NOMO-1 treated with DMSO at 0.1 percent for 48 hours (cell line): ENCODE measurements at regions not wholly inside any gene's neighbourhood (a gene's known extent, or its start where the extent isn't known, plus 50 kb on each side); places are given as distances from the start of the nearest gene placed in this dataset.

Experiments used
- DNase-seq: peaks from one replicate; lab custom pipeline; 2025; ENCODE audit not compliant: unreplicated experiment; lab: John Stamatoyannopoulos, UW

DNA sequence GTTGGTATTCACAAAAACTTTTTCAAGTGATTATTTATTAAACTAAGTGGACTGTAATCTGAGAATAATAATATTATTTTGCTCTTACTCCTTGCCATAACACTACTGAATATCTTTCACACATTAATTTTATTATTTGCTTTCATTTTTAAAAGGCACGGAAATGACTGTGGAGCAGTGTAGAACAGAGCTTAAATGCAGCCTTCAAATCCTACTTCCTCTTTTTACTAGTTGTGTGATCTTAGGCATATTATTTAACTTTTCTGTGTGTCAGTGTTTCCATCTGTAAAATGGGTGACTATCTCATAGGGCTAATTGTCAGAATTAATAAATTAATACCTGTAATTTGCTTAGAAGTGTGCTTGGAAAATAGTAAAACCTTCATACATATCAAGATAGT, 55.5 kb upstream of the SLC8A1 start:
- DNase-seq: peak; percentile 41

DNA sequence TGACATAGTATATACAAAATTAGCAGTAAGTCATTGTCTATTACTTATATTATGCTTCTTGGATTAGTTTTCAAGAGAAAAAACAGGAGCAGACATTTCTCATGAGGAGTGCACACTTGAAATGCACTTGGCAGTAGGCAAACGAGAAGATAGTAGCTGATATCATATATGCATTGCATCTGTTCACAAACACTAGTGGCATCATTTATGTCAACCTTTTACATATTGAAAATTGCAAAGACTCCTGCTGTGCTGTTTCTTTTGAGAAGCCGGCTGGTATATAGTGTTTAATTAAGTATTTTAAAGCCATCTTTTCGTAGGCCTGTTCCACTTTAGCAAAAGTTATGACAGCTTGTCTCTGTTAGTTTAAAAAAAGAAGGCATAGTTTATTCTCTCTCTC, 58.4 kb upstream of the SLC8A1 start:
- DNase-seq: no peak

DNA sequence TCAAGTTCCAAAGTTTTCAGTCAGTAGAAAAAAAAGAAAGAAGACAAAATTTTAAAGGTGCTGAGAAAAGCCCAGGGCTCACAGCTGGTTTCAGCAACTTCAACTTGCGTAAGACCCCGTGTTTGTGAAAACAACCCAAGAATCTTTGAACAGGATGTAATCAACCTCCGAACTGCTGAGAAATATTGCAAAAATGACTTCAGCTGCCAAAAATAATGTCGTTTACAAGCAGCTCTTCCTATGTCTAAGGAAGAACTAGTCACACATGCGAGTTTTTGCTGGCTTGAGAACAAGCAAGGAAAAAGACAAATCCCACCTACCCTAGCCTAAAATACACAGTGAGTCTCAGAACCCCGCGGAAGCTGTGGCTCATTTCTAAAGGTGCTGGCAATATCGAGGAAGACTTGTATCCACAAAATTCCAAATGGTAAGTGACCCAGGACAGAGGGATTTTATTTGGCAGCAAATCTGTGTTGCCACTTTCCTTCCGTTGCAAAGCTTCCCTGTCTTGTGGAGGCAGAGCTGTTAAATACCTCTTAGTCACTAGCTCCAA, 59.8 kb upstream of the SLC8A1 start:
- peak; percentile 76 for DNase-seq

DNA sequence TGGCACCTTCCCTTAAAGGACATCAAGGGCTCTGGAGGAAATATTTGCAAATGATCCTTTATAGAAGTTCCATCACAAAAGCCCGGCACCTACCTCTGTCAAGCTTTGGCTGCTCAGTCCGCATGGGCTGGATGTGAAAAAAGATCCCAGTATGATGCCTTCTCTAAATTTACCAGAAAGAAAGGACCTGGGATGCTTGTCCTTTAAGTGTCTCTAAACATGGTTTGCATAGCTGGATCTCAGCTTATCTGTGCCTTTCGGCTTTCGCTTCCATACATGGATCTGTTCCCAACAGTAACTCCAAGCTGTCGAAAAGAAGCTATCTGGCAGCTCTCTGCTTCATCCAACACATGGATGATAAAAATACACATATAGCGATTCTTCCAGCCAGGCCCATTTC, 60.4 kb upstream of the SLC8A1 start:
- DNase-seq: no peak

DNA sequence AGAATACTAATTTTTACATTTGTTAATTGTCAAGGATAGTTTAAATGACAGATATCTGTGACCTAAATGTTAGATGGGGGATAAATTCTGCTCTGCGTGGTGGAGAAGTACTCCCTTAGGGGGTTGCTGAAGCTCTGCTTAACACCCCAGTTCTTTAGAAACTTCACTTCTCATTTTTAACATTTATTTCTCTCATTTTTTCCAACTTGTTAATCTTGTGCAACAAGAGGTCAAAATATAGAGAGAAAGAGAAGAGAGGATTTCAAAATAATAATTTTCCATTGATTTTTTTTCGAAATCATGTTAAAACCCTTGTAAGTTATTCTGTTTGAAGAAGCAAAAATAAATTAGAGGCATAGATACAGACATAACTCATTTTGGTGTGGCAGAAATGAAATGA, 61.3 kb upstream of the SLC8A1 start:
- DNase-seq: peak; percentile 78

DNA sequence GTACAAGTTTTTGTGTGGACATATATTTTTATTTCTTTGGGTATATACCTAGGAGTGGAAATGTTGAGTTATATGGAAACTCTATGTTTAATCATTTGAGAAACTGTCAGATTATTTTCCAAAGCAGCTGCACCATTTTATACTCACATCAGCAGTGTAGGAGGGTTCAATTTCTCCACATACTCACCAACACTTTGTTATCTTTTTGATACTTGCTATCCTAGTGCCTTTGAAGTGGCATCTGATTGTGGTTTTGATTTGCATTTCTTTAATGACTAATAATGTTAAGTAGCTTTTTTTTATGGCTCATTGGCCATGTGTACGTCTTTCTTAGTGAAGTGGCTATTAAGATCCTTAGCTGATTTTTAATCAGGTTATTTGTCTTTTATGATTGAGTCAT, 64.7 kb upstream of the SLC8A1 start:
- no peak for DNase-seq

DNA sequence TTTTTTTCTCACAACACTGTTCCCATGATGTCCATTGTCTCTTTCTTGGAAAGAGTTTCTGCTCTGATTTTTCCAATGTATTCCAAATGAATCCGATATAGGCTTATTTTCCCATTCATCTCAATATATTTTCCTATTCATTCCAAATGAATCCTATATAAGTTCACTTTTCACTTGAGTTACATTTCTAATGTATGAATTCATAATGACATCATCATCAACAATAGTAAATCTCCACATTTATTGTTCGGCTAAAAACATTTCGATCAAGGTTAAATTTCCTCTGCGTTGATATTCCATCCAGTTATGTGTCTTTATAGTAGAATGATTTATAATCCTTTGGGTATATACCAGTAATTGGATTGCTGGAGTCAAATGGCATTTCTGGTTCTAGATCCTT, 76.7 kb upstream of the SLC8A1 start:
- no peak for DNase-seq

DNA sequence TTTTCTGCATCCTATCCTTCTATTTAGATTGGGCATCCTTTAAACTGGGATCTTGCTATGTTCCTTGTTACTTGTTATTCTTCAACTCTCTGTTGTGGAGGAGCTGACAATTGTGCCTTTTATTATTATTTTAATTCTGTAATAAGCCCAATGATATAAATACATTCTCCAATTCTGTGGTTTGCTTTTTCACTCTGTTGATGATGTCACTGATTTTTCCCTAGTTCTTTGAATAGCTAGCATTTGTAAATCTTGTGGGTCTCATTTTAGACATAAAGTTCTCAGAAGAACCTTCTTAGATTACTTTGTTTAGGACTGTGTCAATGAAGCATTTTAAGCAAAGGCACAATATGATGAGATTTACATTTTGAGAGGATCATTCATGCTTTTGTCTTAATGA, 79.5 kb upstream of the SLC8A1 start:
- no peak for DNase-seq

DNA sequence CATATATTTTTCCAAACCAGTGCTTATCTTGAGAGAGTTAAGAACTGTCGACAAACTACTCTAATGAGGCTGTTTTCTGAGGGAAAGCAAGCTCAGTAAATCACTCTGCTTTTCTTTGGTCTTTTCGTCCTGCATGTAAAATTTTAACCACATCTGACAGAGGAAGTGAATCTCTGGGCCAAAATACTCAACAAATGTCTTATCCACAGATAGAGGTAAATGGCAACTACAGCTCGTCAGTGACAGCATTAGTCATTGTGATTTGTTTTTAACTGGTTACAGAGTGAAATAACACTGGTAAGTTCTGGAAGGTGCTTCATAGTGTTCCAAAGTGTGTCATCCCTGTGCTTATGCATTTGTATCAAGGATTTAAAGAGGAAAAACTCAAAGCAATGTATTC, 82.6 kb upstream of the SLC8A1 start:
- DNase-seq: peak; percentile 70

DNA sequence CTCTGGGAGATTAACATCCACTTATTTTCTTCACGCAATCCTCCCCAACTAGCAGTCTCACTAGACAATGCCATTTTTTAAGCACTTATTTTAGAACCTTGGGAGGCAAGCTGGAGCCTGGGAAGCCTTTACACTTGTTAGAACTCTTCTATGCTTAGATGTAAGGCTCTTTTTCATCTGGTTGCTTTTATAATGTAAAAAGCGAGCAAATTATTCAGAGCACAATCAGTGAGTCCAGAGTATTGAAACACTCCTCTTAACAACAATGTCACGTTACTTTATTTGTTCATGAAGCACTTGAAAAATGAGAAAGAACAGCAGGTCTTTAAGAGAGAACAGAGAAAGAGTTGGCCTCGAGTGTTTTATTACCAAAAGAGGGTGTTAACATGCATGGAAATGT, 84.1 kb upstream of the SLC8A1 start:
- DNase-seq: no peak

DNA sequence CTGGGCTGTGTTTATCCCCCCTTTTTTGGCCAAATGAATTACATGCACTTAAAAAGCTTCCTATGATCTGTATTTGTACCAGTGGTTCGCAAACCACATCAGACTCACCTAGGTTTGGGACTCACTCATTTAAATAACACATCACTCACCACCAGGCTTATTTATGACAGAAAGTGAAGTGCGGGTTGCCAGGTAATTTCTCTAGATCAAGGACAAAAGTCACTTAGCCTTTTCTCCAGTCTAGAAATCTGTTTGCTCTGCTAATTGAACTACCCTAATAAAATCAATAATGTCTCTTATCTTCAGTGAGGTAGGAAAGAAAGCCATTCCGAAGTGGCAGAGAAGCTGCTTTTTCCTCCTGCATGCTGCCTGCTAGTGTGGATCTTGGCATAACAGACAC, 88.1 kb upstream of the SLC8A1 start:
- no peak for DNase-seq

DNA sequence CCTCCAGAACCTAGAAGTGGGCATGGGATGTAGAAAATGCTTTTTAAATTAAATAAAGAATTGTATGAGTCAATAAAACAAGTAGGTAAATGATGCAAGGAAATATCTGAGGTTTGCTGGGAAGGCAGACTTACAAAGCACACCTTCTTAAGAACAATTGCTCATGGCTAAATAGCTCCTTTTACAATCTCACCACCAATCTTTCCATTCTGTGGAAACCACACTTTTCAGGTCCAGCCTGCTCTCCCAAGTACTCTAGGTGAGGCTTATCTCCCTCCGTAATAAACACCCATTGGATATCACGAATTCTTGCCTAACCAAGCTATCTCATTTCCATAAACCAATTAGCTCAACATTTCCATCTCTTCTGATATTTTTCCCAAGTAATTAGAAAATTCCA, 91.5 kb upstream of the SLC8A1 start:
- DNase-seq: no peak

DNA sequence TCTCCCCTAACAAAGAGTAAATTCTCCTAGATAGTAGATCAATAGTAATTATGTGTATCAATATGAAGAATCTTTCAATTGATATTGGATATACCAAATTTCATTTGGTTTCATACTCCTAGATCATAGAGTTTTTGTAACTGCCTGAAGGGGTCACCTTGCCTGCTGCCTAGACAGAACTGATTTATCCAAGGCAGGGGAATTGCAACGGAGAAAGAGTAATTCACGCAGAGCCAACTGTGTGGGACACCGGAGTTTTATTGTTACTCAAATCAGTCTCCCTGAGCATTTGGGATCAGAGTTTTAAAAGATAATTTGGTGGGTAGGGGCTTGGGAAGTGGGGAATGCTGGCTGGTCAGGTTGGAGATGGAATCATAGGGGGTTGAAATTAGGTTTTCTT, 92.2 kb upstream of the SLC8A1 start:
- DNase-seq: no peak

DNA sequence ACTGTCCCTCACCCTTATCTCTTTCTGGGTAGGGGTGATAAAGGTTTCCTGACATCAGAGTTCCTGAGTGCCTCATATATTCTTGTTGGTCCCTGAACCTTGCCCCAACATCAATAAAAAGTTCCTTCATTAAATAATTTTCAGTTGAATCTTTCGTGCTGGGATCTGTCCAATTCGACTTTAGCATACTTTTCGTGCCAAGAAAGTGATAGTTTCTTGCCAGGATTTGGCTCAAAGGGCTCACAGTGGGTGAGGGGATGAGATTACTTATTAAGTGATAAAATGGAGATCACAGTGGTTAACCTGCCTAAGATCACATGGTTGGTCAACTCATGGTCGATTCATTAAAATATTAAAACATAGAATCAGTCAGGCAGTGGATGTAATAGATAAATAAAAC, 93.8 kb upstream of the SLC8A1 start:
- no peak for DNase-seq

DNA sequence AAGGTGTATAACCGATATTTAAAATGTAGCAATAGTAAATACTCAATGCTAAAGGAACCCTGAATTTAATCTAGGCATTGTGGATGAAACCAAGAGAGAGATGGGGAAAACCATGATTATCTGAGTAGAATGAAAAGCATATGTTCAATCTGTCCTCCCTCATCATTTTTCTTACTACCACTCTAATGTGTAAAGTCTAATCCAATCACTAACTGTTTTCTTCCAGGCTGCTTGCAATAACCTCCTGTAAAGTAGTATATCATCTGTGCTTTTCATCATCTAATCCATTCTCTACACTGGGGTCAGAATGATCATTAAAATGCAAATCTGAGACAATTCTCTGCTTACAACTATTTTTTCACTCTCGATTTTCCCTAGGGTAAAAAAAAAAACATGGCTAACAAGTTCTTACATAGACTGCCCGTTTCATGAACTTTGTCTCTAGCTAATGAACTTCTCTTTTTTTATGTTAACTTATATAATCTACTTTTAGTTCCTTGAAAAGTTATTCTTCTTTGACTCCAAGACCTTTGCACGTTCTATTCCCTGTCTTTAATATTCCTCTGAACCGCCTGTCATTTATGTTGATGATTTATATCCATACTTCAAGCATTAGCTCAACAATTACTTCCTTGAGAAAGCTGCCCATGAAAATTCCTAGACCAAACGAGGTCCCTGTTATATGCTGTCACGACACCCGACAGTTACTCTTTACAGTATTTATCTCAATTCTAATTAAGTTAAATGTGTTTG, 94.7 kb upstream of the SLC8A1 start:
- peak; percentile 63 for DNase-seq

DNA sequence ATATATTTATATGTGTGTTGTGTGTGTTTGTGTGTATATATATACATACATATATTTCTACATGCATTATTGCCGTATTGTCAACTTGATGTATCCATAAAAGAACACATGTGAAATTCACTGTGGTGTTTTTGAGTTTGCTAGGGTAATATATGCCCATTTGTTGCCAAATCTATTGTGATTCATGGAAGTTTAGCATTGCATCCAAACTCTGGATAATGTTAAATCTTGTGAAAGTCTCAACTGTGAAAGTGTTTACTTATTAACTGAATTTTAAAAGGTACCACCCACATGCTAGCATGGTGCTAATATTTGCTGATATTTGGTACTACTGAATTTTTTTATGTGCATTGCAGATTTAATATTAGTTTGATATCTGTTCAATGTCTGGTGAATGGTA, 96.6 kb upstream of the SLC8A1 start:
- DNase-seq: no peak

DNA sequence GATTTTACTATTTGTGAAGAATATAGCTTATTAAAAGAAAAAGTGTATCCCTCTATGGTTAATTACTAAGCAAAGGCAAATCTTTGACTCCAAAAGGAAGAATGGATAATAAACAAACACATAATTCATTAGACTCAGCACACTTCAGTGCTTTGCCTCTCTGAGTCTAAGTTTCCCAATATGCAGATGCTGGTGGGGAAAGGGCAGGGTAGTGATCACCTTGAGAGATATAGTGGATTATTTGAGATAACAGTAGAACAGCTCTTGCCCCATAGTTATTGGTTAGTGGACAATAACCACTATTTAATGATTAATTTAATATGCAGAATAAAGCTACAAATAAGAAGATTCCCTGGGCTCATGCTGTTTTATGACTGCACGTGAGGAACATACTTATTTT, 98.2 kb upstream of the SLC8A1 start:
- DNase-seq: no peak

DNA sequence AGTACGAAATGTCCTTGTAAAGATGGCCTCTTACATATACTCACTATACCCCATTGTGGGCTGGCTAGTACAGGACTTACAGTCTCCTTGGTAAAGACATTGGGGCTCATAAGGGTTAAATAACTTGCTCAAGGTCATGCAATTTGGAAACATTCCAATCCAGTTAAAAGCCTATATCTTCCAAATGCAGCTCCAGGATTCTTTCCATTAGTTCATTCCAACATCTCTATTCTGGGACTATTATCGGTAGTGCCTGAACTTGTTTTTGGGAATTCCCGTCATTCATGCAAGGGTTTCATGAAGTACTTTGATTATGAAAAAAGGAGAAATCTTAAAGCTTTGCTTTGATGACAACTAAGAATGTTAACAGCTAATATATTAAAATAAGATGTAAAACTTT, 99.2 kb upstream of the SLC8A1 start:
- DNase-seq: no peak

DNA sequence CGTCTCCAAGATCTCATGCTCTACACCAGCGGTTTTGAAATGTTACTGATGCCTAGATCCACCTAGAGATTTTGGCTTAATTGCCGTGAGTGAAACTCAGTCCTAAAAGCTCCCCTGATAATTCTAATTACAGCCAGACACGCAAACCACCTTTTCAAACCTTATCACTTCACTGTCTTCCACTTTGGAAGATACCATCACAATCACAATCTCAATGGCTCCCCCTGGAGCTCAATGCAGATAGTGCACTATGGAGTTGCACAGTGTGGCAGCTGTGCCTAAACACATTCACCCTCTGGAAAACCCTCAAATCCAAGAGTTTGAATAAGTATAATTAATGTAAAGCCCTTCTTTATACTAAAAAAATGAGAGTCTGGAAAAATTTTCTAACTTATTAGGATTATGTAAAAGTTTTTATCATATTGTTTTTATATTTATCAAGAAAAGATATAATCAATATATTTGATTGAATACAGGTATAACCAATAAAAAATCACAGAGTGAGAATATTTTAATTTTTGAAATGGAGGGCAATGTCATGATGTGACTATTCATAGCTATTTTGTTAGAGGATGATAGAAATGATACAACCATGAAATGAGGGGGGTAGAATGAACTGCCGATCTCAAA, 102.9 kb upstream of the SLC8A1 start:
- DNase-seq: peak; percentile 68

DNA sequence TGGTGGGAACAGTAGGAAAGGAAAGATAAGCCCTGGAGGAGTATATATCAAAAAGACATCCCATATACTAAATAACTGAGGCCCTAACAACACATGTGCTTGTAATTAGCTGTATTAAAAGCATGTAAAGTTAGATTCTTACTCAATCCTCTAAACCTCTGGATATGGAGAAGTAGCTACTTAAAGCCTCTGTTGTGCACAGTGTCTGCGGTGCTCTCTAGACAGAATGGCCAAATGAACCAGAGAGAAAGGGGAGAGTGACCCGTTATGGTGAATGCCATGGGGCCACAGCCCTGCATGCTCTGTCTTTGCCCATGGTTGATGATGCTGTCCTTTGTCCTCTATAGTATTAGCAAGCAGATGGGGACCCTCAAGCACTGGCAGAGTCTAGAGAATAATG, 104.4 kb upstream of the SLC8A1 start:
- peak; percentile 78 for DNase-seq

DNA sequence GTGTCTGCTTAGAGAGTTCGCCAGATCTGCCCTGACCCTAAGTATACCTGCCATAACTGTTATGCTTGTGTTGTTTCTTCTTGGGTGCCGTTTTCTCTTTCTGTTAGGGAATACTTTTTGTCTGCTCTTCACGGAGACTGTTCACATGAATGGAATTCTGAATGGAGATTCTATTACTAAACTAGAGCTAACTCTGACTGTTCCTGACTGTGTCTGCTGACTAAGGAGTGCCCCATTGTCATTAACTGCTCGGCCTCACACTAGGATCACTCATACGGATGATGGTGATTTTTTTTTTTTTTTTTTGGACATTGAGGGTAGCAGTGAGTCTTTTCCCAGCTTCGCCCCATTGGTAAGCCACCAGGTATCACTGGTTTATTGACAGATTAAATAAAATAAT, 104.8 kb upstream of the SLC8A1 start:
- no peak for DNase-seq

DNA sequence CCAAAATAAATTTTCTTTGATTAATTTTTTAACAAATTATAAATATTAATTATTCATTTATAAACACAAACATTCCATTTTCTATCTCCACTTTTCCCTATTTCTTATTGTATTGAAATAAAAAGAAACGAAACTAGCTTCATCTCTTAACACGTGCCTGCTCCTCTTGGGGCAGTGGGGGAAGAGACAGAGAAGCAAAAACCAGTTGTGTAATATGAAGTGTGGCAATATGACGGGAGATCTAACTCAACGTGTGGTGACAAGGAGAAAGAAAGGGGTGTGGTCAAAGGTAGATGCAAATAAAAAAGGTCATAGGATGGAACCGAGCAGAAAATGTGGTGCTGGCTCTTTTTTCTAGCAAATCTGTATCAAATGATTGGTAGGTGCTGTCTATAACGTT, 106.9 kb upstream of the SLC8A1 start:
- peak; percentile 97 for DNase-seq

DNA sequence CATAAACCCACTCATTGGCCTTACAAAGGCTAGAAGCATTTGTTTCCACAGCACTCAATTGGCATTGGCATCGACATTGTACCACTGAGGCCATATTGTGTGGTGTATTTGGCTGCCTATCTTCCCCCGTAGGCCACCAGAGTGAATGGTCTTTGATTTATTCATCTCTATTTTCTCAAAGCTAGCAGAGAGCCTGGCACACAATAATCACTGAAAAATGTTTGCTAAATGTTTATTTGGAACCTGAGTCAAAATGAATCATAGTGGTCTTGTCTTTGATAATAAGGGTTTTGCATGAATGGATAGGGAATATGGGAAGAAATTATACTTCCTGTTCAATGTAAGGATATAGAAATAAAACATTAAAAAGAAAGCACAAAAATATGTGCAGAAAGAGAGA, 107.3 kb upstream of the SLC8A1 start:
- DNase-seq: no peak
